ENCODE measurements at regions not wholly inside any gene's neighbourhood (a gene's known extent, or its start where the extent isn't known, plus 50 kb on each side); places are given as distances from the start of the nearest gene placed in this dataset.
"Not testable (repeated sequence)": the region's sequence is repeated elsewhere in the genome, so short reads cannot be mapped to it uniquely, and the experiment has no call there.

- no peak overlapping the region for H3K4me3 ChIP-seq (ENCODE audit: severe bottlenecking)
- H3K27me3 ChIP-seq (ENCODE audit: insufficient read depth, poor library complexity, severe bottlenecking): peaks cover 45% of the 10 kb centered on the region
- no peak overlapping the region for H3K27ac ChIP-seq (ENCODE audit: poor library complexity, severe bottlenecking)
- no peaks in the 10 kb centered on the region for H3K36me3 ChIP-seq (ENCODE audit: low read depth)
- H3K9me3 ChIP-seq (ENCODE audit: severe bottlenecking): no peaks in the 10 kb centered on the region
- no peak for DNase-seq (ENCODE audit: low spot score)
- no peak for TF ChIP-seq CTCF (IDR thresholded peaks at IDR 0.05; ENCODE audit: poor library complexity, severe bottlenecking)
- no peaks in the 10 kb centered on the region for H3K4me1 ChIP-seq (ENCODE audit: insufficient read depth, poor library complexity, severe bottlenecking)
- no peak for ATAC-seq (ENCODE audit: low read depth)
These were observed 84.4 kb upstream of the PAX2 start for GRCh38 chr10:100660945-100661344.

GRCh38 chr10:100661520-100661919, 83.9 kb upstream of the PAX2 start:
- Histone ChIP-seq H3K27me3 (ENCODE audit: insufficient read depth, poor library complexity, severe bottlenecking) (peaks cover 42% of the 10 kb centered on the region), H3K4me1 (ENCODE audit: insufficient read depth, poor library complexity, severe bottlenecking) (no peaks in the 10 kb centered on the region), H3K4me3 (ENCODE audit: severe bottlenecking) (no peak overlapping the region), H3K27ac (ENCODE audit: poor library complexity, severe bottlenecking) (no peak overlapping the region), H3K9me3 (ENCODE audit: severe bottlenecking) (no peaks in the 10 kb centered on the region), H3K36me3 (ENCODE audit: low read depth) (no peaks in the 10 kb centered on the region)
- no peak for TF ChIP-seq CTCF (IDR thresholded peaks at IDR 0.05; ENCODE audit: poor library complexity, severe bottlenecking)
- ATAC-seq (ENCODE audit: low read depth): no peak
- no peak for DNase-seq (ENCODE audit: low spot score)

GRCh38 chr10:100662067-100662466, 83.3 kb upstream of the PAX2 start:
- no peak for TF ChIP-seq CTCF (IDR thresholded peaks at IDR 0.05; ENCODE audit: poor library complexity, severe bottlenecking)
- H3K9me3 ChIP-seq (ENCODE audit: severe bottlenecking): no peaks in the 10 kb centered on the region
- ATAC-seq (ENCODE audit: low read depth): no peak
- no peak overlapping the region for H3K27ac ChIP-seq (ENCODE audit: poor library complexity, severe bottlenecking)
- H3K36me3 ChIP-seq (ENCODE audit: low read depth): no peaks in the 10 kb centered on the region
- peaks cover 42% of the 10 kb centered on the region for H3K27me3 ChIP-seq (ENCODE audit: insufficient read depth, poor library complexity, severe bottlenecking)
- no peak overlapping the region for H3K4me3 ChIP-seq (ENCODE audit: severe bottlenecking)
- H3K4me1 ChIP-seq (ENCODE audit: insufficient read depth, poor library complexity, severe bottlenecking): no peaks in the 10 kb centered on the region
- no peak for DNase-seq (ENCODE audit: low spot score)

GRCh38 chr10:100664316-100665149, 80.8 kb upstream of the PAX2 start:
- ATAC-seq (ENCODE audit: low read depth) (no peak), DNase-seq (ENCODE audit: low spot score) (no peak)
- no peak for TF ChIP-seq CTCF (IDR thresholded peaks at IDR 0.05; ENCODE audit: poor library complexity, severe bottlenecking)
- Histone ChIP-seq H3K9me3 (ENCODE audit: severe bottlenecking) (no peaks in the 10 kb centered on the region), H3K27me3 (ENCODE audit: insufficient read depth, poor library complexity, severe bottlenecking) (peaks cover 38% of the 10 kb centered on the region), H3K4me3 (ENCODE audit: severe bottlenecking) (no peak overlapping the region), H3K27ac (ENCODE audit: poor library complexity, severe bottlenecking) (no peak overlapping the region), H3K4me1 (ENCODE audit: insufficient read depth, poor library complexity, severe bottlenecking) (no peaks in the 10 kb centered on the region), H3K36me3 (ENCODE audit: low read depth) (no peaks in the 10 kb centered on the region)

- DNase-seq (ENCODE audit: low spot score); H3K36me3 ChIP-seq (ENCODE audit: low read depth); H3K27ac ChIP-seq (ENCODE audit: poor library complexity, severe bottlenecking); H3K4me1 ChIP-seq (ENCODE audit: insufficient read depth, poor library complexity, severe bottlenecking); ATAC-seq (ENCODE audit: low read depth); H3K4me3 ChIP-seq (ENCODE audit: severe bottlenecking); H3K9me3 ChIP-seq (ENCODE audit: severe bottlenecking): not testable (repeated sequence)
- H3K27me3 ChIP-seq (ENCODE audit: insufficient read depth, poor library complexity, severe bottlenecking): peaks cover 46% of the 10 kb centered on the region
These were observed 78.7 kb upstream of the PAX2 start for GRCh38 chr10:100666634-100667033.
